ENCODE measurements at regions not wholly inside any gene's neighbourhood (a gene's known extent, or its start where the extent isn't known, plus 50 kb on each side); places are given as distances from the start of the nearest gene placed in this dataset.

DNA sequence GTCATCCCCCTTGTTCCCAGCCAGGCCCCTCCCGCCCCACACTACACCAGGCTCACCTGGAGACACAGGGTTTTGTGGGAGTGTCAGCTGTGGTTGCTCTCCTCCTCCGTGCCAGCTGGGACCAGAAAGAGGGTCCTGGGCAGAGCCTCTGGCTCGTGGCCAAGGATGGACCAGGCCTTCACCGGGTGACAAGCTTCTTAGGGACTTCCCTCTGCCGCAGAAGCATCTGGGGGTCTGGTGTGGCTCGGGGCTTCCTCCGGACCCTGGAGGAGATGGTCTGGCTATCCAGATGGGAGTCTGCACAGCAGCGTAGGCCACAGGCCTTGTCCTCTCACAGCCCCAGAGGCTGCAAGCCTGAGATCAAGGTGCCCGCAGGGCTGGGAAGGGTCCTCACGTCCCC, 63.8 kb upstream of the CFAP46 start:
- TF ChIP-seq, protein P1, sequence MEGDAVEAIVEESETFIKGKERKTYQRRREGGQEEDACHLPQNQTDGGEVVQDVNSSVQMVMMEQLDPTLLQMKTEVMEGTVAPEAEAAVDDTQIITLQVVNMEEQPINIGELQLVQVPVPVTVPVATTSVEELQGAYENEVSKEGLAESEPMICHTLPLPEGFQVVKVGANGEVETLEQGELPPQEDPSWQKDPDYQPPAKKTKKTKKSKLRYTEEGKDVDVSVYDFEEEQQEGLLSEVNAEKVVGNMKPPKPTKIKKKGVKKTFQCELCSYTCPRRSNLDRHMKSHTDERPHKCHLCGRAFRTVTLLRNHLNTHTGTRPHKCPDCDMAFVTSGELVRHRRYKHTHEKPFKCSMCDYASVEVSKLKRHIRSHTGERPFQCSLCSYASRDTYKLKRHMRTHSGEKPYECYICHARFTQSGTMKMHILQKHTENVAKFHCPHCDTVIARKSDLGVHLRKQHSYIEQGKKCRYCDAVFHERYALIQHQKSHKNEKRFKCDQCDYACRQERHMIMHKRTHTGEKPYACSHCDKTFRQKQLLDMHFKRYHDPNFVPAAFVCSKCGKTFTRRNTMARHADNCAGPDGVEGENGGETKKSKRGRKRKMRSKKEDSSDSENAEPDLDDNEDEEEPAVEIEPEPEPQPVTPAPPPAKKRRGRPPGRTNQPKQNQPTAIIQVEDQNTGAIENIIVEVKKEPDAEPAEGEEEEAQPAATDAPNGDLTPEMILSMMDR (IDR thresholded peaks at IDR 0.05 in 2 of 3, conservative IDR thresholded peaks at IDR 0.05 in 1 of 3; ENCODE audit: borderline replicate concordance in 1 of 3, insufficient read depth in 1 of 3, low read depth in 2 of 3, low read length in 2 of 3): no peak
- TF ChIP-seq, protein P2, sequence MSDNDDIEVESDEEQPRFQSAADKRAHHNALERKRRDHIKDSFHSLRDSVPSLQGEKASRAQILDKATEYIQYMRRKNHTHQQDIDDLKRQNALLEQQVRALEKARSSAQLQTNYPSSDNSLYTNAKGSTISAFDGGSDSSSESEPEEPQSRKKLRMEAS (IDR thresholded peaks at IDR 0.05): no peak
- TF ChIP-seq, protein P3, sequence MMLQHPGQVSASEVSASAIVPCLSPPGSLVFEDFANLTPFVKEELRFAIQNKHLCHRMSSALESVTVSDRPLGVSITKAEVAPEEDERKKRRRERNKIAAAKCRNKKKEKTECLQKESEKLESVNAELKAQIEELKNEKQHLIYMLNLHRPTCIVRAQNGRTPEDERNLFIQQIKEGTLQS (IDR thresholded peaks at IDR 0.05): no peak
- no peak for TF ChIP-seq ZNF274 (IDR thresholded peaks at IDR 0.05; ENCODE audit: low read depth, low read length)
- TF ChIP-seq RAD21 (IDR thresholded peaks at IDR 0.05; ENCODE audit: low read depth): no peak
- TF ChIP-seq JUND (IDR thresholded peaks at IDR 0.05): no peak
